ENCODE measurements at regions not wholly inside any gene's neighbourhood (a gene's known extent, or its start where the extent isn't known, plus 50 kb on each side); places are given as distances from the start of the nearest gene placed in this dataset.

DNA sequence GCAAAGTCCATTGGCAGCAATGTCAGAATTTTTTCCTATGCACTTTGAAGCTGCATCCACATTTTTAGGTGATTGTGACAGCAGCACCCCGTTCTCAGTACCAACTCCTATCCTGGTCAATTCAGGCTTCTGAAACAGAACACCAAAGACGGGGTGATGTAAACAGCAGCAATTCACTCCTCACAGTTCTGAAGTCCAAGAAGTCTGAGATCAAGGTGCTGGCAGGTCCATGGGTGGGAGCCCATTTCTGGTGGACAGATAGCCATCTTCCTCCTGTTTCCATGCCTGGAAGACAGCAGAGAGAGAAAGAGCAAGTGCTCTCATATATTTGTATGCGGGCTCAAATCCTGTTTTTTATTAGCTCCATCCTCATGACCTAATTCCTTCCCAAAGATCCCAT, 471.2 kb downstream of the BRD1 start:
- TF ChIP-seq POLR2A (IDR thresholded peaks at IDR 0.05) (no peak), CTCF (IDR thresholded peaks at IDR 0.05) (no peak)
- no peak overlapping the region for H3K4me3 ChIP-seq
- no peaks in the 10 kb centered on the region for H3K9me3 ChIP-seq
- no peak for DNase-seq
- no peaks in the 10 kb centered on the region for H3K36me3 ChIP-seq
- no peaks in the 10 kb centered on the region for H3K4me1 ChIP-seq
- H3K27me3 ChIP-seq = peaks cover 0 to 56% (median 0%) of the 10 kb centered on the region in 4 donors
- intact Hi-C loops (cut with DNase I) = no loop called here
- no peak overlapping the region for H3K27ac ChIP-seq
- 82% methylated on average over 3 of the region's 3 CpGs for WGBS, 2 donors

DNA sequence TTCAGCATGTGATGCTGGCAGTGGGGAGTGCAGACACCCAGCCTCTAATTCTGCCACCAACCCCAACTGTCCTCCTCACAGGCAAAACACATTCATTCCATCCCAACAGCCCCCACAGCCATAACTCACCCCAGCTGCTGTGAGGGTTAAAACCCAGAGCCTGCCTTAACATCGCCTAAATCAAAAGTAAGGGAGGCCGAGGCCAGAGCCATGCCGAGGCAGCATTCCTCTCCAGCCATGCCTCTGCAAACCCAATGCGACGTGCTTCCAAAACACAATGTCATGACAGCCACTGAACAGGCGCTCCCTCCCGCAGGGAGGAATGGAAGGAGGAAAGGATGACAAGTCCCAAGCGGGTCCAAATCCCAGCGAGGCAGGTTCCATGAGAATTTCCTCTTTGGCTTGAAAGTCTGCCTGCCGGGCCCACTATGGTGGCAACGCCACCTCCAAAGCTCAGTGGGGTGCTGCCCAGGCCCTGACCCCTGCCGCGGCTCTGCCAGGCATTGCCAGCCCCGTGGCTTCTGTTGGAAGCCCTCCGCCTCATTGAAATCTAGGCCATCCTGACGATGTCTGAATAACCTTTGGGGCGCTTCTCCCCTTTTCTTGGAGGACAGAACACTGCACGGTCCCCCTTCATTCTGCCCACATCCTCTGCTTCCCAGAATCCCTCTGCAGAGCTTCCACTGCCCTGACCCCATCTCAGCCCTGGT, 472.3 kb downstream of the BRD1 start:
- 85 to 88% methylated on average over 15 of the region's 18 CpGs for WGBS, 2 donors
- peaks cover 0 to 61% (median 0%) of the 10 kb centered on the region in 4 donors for H3K27me3 ChIP-seq

DNA sequence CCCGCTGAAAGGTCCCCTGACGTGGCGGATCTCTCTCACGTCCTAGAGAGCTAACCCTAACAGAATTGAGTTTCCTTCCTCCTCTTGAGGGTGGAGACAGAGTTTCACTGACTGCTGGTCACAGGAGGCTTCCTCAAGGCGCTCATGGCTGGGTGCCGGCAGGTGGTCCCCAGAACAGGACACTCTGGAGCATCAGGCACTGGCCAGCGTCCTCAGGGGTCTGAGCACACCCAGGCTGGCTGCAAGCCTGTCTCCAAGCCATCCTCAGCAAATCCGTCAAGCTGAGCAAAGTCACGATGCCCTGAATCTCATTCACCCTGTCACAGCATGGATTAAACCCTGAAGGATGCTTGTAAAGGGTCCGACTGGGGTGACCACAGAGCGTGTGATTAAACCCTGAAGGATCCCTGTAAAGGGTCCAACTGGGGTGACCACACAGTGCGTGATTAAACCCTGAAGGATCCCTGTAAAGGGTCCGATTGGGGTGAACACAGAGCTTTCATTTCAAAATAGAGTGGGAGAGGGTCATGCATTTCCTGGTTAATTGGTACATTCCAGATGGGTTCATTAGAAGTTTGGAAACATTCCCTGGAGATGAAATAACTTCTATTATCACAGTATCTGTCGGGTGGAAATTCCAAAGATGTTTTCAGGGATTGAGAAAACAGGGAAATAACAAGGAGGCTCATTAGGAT, 473.0 kb downstream of the BRD1 start:
- intact Hi-C loops (cut with DNase I) = no loop called here
- H3K27me3 ChIP-seq = peaks cover 0 to 65% (median 0%) of the 10 kb centered on the region in 4 donors
- no peaks in the 10 kb centered on the region for H3K4me1 ChIP-seq
- TF ChIP-seq CTCF (IDR thresholded peaks at IDR 0.05) = no peak
- no peak for TF ChIP-seq POLR2A (IDR thresholded peaks at IDR 0.05)
- no peak overlapping the region for H3K4me3 ChIP-seq
- H3K9me3 ChIP-seq = no peaks in the 10 kb centered on the region
- no peak for DNase-seq
- WGBS, 2 donors = 62% methylated on average over 9 to 10 of the region's 14 CpGs
- no peaks in the 10 kb centered on the region for H3K36me3 ChIP-seq
- no peak overlapping the region for H3K27ac ChIP-seq

More for the DNA sequence above, 472.3 kb downstream of the BRD1 start:
- no peak for DNase-seq
- TF ChIP-seq POLR2A (IDR thresholded peaks at IDR 0.05) (no peak), CTCF (IDR thresholded peaks at IDR 0.05) (no peak)
- Histone ChIP-seq H3K4me3 (no peak overlapping the region), H3K9me3 (no peaks in the 10 kb centered on the region), H3K27ac (no peak overlapping the region), H3K36me3 (no peaks in the 10 kb centered on the region), H3K4me1 (no peaks in the 10 kb centered on the region)
- intact Hi-C loops (cut with DNase I) = no loop called here

GRCh38 chr22:49353235-49353634, 474.4 kb downstream of the BRD1 start:
- Histone ChIP-seq H3K4me1 (no peaks in the 10 kb centered on the region), H3K4me3 (no peak overlapping the region), H3K27ac (no peak overlapping the region), H3K27me3 (peaks cover 0 to 58% (median 0%) of the 10 kb centered on the region in 4 donors), H3K9me3 (no peaks in the 10 kb centered on the region), H3K36me3 (no peaks in the 10 kb centered on the region)
- no peak for DNase-seq
- 70 to 85% methylated on average over 16 to 17 of the region's 17 CpGs for WGBS, 2 donors
- intact Hi-C loops (cut with DNase I) = no loop called here
- no peak for TF ChIP-seq CTCF (IDR thresholded peaks at IDR 0.05)
- TF ChIP-seq POLR2A (IDR thresholded peaks at IDR 0.05) = no peak

DNA sequence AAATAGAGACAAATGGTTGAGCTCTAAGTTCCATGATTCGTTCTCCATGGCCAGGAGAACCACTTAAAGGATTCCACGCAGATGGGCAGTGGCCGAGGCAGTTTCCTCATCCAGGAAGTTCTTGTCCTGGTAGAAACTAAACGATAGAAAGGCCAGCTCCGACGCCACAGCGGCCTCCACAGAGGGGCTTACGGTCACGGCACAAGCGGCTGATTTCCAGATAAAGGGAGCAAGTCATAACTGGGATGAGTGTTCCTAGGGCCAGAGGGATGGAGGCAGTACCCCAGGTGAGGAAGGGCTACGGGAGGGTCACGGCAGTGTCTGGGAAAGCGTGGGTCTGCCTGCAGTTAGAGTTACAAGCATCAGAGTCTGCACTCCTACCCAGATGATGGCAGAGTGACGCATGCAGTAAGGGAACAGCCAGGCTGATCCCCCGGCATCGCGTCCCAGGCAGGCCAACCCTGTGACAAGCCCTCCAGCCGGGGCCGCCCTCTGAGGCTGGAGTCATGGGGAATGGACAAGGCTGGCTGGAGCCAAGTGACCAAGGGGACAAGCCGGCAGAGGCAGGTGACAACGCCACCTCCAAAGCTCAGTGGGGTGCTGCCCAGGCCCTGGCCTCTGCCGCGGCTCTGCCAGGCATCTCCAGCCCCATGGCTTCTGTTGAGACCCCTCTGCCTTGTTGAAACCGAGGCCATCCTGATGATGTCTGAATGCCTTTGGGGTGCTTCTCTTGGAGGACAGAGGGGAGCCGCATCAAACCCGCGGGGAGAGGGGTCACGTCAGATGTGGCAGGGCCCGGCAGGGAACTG, 475.1 kb downstream of the BRD1 start:
- peaks cover 0 to 57% (median 0%) of the 10 kb centered on the region in 4 donors for H3K27me3 ChIP-seq

More for the DNA sequence above, 475.1 kb downstream of the BRD1 start:
- no peaks in the 10 kb centered on the region for H3K9me3 ChIP-seq
- H3K4me1 ChIP-seq = no peaks in the 10 kb centered on the region
- 75 to 86% methylated on average over 14 to 23 of the region's 29 CpGs for WGBS, 2 donors
- no peak for TF ChIP-seq POLR2A (IDR thresholded peaks at IDR 0.05)
- TF ChIP-seq CTCF (IDR thresholded peaks at IDR 0.05) = no peak
- DNase-seq = no peak
- intact Hi-C loops (cut with DNase I) = no loop called here
- no peaks in the 10 kb centered on the region for H3K36me3 ChIP-seq
- H3K27ac ChIP-seq = no peak overlapping the region
- H3K4me3 ChIP-seq = no peak overlapping the region

Measured in esophagus squamous epithelium (tissue), 5 donors.